ENCODE measurements at regions not wholly inside any gene's neighbourhood (a gene's known extent, or its start where the extent isn't known, plus 50 kb on each side); places are given as distances from the start of the nearest gene placed in this dataset.

DNA sequence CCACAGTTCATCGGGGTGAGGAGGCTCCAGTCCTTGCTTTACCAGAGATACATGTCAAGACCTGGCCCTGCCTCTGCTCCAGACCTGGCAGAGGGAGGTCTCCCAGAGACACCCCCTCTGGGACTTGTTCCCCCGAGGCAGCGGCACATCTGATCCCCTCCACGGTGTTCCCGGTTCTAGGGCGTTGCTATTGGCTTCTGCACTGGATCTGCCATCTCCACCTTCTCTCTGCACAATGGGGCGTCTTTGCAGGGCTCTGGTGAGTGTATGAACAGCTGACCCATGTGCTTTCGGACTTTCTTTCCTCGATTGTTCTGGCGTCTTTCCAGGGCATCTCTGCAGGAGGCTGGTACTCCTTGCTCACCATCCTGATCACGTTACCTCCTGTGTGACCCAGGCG is 930.4 kb downstream of the TBC1D22A start:
- Histone ChIP-seq H3K36me3 (replicated peaks in 1 of 2; ENCODE audit: control insufficient read depth in 1 of 2, insufficient read depth in 2 of 2, low read length in 2 of 2) (no peaks in the 10 kb centered on the region), H3K79me2 (ENCODE audit: insufficient read depth, low read length) (no peaks in the 10 kb centered on the region), H3K27ac (ENCODE audit: extremely low read length, insufficient read depth, low read length) (no peak overlapping the region), H3K4me1 (ENCODE audit: insufficient read depth, low read length) (no peaks in the 10 kb centered on the region), H3K4me2 (ENCODE audit: low read depth, low read length) (no peak overlapping the region), H3K9me3 (ENCODE audit: low read length) (no peaks in the 10 kb centered on the region), H2AFZ (ENCODE audit: low read length) (no peak overlapping the region), H3K4me3 (replicated peaks in 1 of 3; ENCODE audit: insufficient read depth in 1 of 3, low read depth in 2 of 3, low read length in 3 of 3) (no peak overlapping the region), H4K20me1 (ENCODE audit: insufficient read depth, low read length) (no peaks in the 10 kb centered on the region), H3K27me3 (ENCODE audit: control insufficient read depth in 1 of 2, insufficient read depth in 2 of 2, low read length in 2 of 2) (peaks cover 0 to 4% of the 10 kb centered on the region in 2 experiments; a peak in 2 of 5 replicates), H3K9ac (ENCODE audit: insufficient read depth, low read depth, low read length) (no peak overlapping the region)
- whole genome bisulfite sequencing (ENCODE audit: low lambda C conversion rate), result 20% methylated on average over 5 of the region's 12 CpGs
- BruUV-seq (replicated peaks), result no TSS peak
- in situ Hi-C loops (cut with HindIII; ENCODE audit: extremely low pct_ligation_motif_present, low pct_unique_long_range_greater_than_20kb) (no loop called here), intact Hi-C loops (cut with micrococcal nuclease; ENCODE audit: unreplicated experiment) (no loop called here)
- DNase-seq (ENCODE audit: low spot score), result no peak
- POLR2A ChIA-PET, result no interaction called here
- CTCF ChIA-PET (ENCODE audit: low intra/inter-chr PET ratio, low total read pairs), result no interaction called here
- ATAC-seq, result no peak
- TF ChIP-seq ZNF121 (CRISPR knock-in tag; IDR thresholded peaks at IDR 0.05), result no peak
- TF ChIP-seq RBFOX2 (IDR thresholded peaks at IDR 0.05; ENCODE audit: low read depth, low read length), result no peak
- no peak for FAIRE-seq

DNA sequence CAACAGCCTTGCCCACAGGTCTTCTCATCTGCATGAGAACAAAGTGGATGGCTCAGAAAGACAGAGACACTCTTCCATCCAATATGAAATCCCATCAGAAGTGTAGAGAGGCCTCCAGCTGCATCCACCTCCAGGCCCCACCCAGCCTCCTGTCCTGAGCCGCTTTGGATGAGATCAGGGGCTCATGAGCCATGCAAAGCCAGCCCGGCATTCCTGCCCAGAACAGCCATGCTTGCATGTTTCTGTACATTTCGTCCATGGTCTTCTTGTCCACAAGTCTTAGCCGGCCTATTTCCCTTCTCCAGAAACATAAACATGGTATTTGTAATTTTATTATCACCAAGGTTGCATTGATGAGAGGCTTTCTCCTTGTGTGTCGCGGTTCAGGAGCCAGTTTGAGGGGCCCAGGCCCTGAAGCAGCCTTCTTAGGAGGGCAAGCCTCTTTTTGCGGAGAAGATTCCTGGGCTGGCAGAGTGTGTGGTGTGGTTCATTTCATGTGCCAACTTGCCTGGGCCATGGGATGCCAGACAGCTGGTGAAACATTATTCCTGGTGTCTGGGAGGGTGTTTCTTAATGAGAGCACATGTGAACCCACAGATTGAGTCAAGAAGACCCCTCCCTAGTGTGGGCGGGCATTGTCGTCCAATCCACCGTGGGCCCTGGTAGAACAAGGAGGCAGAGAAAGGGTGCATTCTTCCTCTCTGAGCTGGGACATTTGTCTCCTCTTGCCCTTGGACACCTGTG is 928.9 kb downstream of the TBC1D22A start:
- FAIRE-seq (no peak), DNase-seq (ENCODE audit: low spot score) (no peak), ATAC-seq (no peak)
- Histone ChIP-seq H4K20me1 (ENCODE audit: insufficient read depth, low read length) (no peaks in the 10 kb centered on the region), H3K36me3 (replicated peaks in 1 of 2; ENCODE audit: control insufficient read depth in 1 of 2, insufficient read depth in 2 of 2, low read length in 2 of 2) (no peaks in the 10 kb centered on the region), H3K27ac (ENCODE audit: extremely low read length, insufficient read depth, low read length) (no peak overlapping the region), H3K4me2 (ENCODE audit: low read depth, low read length) (no peak overlapping the region), H3K9ac (ENCODE audit: insufficient read depth, low read depth, low read length) (no peak overlapping the region), H3K9me3 (ENCODE audit: low read length) (no peaks in the 10 kb centered on the region), H3K4me1 (ENCODE audit: insufficient read depth, low read length) (no peaks in the 10 kb centered on the region), H2AFZ (ENCODE audit: low read length) (no peak overlapping the region), H3K27me3 (ENCODE audit: control insufficient read depth in 1 of 2, insufficient read depth in 2 of 2, low read length in 2 of 2) (peaks cover 0 to 4% of the 10 kb centered on the region in 2 experiments; a peak in 2 of 5 replicates), H3K79me2 (ENCODE audit: insufficient read depth, low read length) (no peaks in the 10 kb centered on the region), H3K4me3 (replicated peaks in 1 of 3; ENCODE audit: insufficient read depth in 1 of 3, low read depth in 2 of 3, low read length in 3 of 3) (no peak overlapping the region)
- in situ Hi-C loops (cut with HindIII; ENCODE audit: extremely low pct_ligation_motif_present, low pct_unique_long_range_greater_than_20kb) (no loop called here), intact Hi-C loops (cut with micrococcal nuclease; ENCODE audit: unreplicated experiment) (no loop called here)
- CTCF ChIA-PET (ENCODE audit: low intra/inter-chr PET ratio, low total read pairs), result no interaction called here
- POLR2A ChIA-PET, result no interaction called here
- TF ChIP-seq SRSF9 (IDR thresholded peaks at IDR 0.05; ENCODE audit: borderline replicate concordance, insufficient read depth, low read depth, low read length, poor library complexity, severe bottlenecking) (no peak), ARNT2 (CRISPR knock-in tag; IDR thresholded peaks at IDR 0.05; ENCODE audit: low read depth) (no peak), ZNF768 (CRISPR knock-in tag; IDR thresholded peaks at IDR 0.05) (no peak), SCMH1 (CRISPR knock-in tag; IDR thresholded peaks at IDR 0.05; ENCODE audit: borderline replicate concordance) (no peak), SP5 (CRISPR knock-in tag; IDR thresholded peaks at IDR 0.05; ENCODE audit: borderline replicate concordance, low read depth) (no peak)
- 30% methylated on average over 7 of the region's 10 CpGs for WGBS (ENCODE audit: low lambda C conversion rate)
- BruUV-seq (replicated peaks), result no TSS peak

All from HepG2 (cell line).